GM12872 (cell line): ENCODE measurements at regions not wholly inside any gene's neighbourhood (a gene's known extent, or its start where the extent isn't known, plus 50 kb on each side); places are given as distances from the start of the nearest gene placed in this dataset.
A peak's percentile ranks its signal among the peaks of the same experiment; 100 is the strongest.

Source experiments
- TF ChIP-seq, protein P1 (sequence below): IDR thresholded peaks from 3 replicates; pipeline ENCODE4 v1.5.1; 2011; ENCODE audit warnings: low read depth, mild to moderate bottlenecking, low read length, moderate library complexity; ENCODE audit not compliant: insufficient read depth

DNA sequence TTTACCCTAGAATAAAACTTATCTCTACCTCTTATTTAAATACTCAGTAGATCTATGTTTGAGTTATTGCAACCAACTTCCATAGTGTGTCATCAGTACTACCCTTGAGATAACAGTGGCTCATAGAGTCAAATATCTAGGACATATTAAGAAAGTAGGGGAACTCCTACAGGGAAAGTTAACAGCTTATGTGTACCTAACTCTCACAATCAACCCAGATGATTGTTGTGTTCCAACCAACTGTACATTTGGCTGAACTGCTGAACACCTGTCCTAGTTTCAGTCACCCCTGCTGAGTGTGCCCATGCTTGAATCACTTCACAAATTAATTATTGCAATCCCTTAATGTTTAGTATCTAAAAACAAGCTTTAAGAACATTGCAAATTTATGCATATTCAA lies 244.2 kb upstream of the GRID2 start:
- TF ChIP-seq, protein P1, sequence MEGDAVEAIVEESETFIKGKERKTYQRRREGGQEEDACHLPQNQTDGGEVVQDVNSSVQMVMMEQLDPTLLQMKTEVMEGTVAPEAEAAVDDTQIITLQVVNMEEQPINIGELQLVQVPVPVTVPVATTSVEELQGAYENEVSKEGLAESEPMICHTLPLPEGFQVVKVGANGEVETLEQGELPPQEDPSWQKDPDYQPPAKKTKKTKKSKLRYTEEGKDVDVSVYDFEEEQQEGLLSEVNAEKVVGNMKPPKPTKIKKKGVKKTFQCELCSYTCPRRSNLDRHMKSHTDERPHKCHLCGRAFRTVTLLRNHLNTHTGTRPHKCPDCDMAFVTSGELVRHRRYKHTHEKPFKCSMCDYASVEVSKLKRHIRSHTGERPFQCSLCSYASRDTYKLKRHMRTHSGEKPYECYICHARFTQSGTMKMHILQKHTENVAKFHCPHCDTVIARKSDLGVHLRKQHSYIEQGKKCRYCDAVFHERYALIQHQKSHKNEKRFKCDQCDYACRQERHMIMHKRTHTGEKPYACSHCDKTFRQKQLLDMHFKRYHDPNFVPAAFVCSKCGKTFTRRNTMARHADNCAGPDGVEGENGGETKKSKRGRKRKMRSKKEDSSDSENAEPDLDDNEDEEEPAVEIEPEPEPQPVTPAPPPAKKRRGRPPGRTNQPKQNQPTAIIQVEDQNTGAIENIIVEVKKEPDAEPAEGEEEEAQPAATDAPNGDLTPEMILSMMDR: no peak

- TF ChIP-seq, protein P1: no peak
These were observed 243.4 kb upstream of the GRID2 start for GRCh38 chr4:92060333-92060732.

DNA sequence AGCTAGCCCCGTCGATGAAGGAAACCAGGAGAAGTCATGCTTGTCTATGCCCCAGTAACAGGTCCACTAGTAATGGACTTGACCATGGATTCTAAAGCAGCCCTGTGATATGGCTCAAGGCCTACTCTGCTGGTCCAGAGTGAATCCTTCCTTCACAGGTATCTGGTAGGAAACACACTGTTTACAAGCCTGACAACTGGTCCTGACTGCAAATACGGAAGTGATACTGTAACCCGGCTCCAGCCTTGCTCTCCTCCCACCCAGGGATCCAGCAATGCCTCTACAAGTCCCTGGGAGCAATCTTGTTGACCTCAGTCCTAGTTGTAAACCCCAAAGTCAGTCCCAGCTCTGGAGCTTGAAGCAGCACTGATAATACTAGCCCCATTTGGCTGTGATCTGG lies 239.2 kb upstream of the GRID2 start:
- TF ChIP-seq, protein P1: no peak

GRCh38 chr4:92066485-92066884 lies 237.3 kb upstream of the GRID2 start:
- TF ChIP-seq, protein P1: no peak

DNA sequence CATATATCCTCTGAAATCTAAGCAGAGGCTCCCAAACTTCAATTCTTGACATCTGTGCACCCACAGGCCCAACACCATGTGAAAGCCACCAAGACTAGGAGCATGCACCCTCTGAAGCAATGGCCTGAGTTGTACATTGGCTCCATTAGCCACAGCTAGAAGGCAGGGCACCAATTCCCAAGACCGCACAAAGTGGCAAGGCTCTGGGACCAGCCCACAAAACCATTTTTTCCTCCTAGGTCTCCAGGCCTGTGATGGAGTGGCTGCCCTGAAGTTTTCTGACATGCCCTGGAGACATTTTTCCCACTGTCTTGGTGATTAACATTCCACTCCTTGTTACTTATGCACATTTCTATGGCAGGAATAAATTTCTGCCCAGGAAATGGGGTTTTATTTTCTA lies 232.2 kb upstream of the GRID2 start:
- TF ChIP-seq, protein P1: no peak

- TF ChIP-seq, protein P1: no peak
These were observed 228.9 kb upstream of the GRID2 start for GRCh38 chr4:92074839-92075238.

DNA sequence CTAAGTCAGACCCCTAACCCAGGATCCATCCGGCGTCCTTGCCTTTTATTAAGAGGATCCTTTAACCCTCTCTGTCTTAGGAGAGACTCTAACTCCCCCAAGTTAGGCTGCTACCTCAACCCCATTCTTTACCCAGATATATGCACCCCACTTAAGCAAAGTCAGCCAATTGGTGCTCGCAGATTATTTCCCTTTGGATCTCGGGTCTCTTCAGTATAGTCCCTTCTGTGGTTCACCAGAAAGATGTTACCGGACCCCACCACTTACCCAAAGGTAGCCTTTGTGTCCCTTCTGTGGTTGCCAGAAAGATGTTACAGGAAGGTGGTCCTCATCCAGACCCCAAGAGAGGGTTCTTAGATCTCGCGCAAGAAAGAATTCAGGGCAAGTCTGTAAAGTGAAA lies 212.9 kb upstream of the GRID2 start:
- TF ChIP-seq, protein P1: no peak

GRCh38 chr4:92091335-92091734 lies 212.4 kb upstream of the GRID2 start:
- TF ChIP-seq, protein P1: peak; percentile 34; the same call in 2 of the 3 replicates
